Activated CD4-positive, CD25-positive, alpha-beta regulatory T cell (primary cell): ENCODE measurements at regions not wholly inside any gene's neighbourhood (a gene's known extent, or its start where the extent isn't known, plus 50 kb on each side); places are given as distances from the start of the nearest gene placed in this dataset.

ENCODE experiments used
- DNase-seq, 4 experiments: peaks; one replicate each; lab custom pipeline; 2025; lab: John Stamatoyannopoulos, UW

GRCh38 chr10:131674130-131674529, 226.7 kb upstream of the PPP2R2D start:
- no peak for DNase-seq

GRCh38 chr10:131675104-131675503, 225.7 kb upstream of the PPP2R2D start:
- DNase-seq: no peak

DNA sequence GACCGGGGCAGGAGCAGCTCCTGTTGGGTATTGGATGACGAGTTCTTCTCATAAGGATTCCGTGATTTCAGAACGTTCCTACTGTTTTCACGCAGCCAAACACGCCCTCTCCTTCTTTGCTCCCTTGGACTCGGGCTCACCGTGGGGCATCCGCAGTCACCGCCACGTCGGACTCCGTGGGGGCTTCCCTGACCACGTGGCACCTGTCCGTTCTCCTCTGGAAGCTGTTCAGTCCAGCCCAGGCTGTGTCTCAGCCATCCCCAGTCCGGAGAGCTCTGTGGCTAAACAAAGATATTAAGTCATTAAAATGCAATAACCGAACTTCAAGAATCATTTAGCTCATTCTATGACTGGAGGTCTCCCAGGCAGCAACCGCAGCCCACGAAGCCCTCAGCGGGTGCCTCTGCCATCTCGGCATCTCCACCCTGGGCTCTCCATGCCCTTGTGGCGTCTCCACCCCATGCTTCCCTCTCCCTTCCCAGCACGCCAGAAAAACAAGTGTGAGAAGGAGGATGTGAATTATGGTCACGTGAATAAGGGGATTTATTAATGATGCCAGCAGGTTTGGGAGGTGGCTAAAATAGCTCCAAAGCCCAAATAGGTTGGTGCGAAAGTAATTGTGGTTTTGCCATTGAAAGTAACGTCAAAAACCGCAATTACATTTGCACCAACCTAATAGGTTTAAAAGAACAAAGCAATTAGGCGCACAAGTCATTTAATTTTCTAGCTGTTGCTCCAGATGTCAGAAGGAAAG, 224.6 kb upstream of the PPP2R2D start:
- DNase-seq: no peak

GRCh38 chr10:131676800-131677421, 223.9 kb upstream of the PPP2R2D start:
- DNase-seq: no peak

DNA sequence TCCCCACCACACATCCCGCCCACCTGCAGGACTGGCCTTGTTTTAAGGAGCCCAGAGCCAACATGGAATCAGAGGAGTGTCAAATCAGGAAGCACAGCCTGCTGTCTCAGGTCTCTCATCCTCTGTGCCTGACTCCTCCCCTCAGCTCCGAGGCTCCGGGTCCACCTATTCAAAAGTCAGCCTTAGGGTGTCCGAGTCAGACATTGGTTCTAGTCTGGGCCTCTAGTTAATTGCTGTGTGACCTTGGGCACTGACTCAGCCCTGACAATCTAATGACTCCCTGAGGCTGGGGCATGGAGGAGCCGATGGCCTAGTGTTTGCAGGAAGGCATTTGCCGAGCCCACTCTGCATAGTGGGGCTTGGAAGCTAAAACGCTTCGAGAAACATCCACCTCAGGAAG, 223.1 kb upstream of the PPP2R2D start:
- DNase-seq: no peak

DNA sequence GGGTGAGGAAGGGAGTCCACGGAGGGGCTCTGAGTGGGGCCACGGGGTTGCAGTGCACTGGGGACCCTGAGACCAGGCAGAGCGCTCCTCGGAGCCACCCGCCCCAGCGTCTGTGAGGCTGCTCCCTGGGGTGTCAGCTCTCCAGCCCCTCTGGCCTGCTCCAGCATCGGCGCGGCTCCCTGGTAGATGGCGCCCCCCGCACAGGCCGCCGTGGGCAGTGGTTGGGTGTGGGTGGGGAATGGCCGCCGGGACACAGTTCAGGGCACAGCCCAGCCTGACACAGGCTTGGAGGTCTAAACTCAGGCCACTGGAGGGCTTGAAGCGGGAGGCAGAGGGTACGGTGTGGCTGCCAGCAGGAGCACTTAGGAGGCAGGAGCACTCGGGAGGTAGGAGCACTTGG, 222.6 kb upstream of the PPP2R2D start:
- DNase-seq: no peak

- no peak for DNase-seq
Observed at GRCh38 chr10:131678613-131679012, 222.2 kb upstream of the PPP2R2D start.

DNA sequence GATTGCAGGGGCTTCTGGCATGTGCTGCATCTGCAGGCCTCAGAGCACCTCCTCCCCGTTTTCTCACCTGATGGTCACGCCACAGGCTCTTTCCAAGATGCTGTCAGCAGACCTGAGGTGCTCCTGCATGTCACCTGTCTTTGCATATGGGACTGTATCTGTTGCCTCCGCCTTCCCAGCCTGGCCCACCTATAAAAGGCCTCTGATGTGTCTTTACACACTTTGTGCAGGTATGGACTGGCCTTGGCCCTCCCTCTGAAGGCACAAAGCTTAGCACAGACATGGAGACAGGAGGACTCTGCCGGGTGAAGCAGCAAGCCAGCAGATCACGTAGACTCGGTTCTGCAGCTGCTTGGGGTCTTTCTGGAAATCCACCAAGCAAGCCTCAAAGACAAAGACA, 220.9 kb upstream of the PPP2R2D start:
- no peak for DNase-seq

GRCh38 chr10:131681122-131681521, 219.7 kb upstream of the PPP2R2D start:
- DNase-seq: no peak

DNA sequence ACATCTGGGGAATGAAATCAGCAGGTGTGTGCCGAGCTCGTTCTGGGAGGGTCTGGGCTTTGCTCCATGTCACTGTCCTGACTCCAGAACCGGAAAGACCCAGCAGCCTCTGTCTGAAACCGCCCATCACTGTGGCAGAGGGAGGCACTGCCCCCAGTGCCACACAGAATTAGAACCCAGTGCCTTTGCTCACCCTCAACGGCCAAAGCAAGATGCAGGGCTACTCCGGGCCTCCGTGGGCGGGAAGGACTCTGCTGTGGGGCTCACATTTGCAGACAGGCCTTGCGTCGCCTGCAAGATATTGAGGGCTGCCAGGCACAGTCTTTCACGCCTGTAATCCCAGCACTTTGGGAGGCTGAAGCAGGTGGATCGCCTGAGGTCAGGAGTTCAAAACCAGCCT, 219.2 kb upstream of the PPP2R2D start:
- DNase-seq: no peak

- no peak for DNase-seq
Observed at GRCh38 chr10:131682271-131682962, 218.4 kb upstream of the PPP2R2D start.

GRCh38 chr10:131683281-131683861, 217.4 kb upstream of the PPP2R2D start:
- DNase-seq: no peak

- DNase-seq: no peak
Observed at GRCh38 chr10:131683941-131684340, 216.9 kb upstream of the PPP2R2D start.

DNA sequence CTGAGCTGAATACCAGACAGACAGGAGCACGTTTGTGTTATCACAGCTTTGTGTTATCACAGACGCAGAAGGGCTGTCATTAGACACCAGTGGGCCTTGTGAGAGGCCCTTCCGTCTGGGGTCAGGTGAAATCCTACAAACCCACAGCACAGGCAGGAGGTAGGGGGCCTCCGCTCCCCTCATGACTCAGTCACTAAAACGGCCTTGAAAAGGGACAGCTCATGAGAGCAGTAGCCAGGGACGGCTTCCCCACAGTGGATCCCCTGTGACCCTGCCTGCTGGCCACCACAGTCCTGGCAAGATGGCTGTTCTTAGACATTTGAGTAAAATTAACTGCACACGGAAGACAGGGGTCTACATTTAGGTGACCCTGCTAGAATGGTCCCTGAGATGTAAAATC, 215.8 kb upstream of the PPP2R2D start:
- no peak for DNase-seq

DNA sequence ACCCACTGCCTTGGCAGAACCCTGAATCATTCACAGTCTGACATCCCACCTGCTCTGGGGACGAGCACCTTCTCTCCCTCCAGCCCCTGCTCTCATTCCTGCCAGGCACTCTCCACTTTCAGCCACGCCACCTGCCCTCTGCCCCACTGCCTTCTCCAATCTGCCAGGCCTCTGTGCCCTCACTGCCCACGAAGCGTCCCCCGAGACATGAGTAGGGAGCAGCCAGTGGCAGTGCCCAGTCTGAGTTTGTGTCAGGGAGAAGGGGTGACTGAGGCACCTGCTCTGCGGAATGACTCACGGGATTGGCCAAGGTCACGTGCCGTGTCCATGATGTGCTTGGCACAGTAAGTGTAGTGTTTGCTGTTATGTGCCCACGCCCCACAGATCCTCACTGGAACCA, 215.2 kb upstream of the PPP2R2D start:
- no peak for DNase-seq

DNA sequence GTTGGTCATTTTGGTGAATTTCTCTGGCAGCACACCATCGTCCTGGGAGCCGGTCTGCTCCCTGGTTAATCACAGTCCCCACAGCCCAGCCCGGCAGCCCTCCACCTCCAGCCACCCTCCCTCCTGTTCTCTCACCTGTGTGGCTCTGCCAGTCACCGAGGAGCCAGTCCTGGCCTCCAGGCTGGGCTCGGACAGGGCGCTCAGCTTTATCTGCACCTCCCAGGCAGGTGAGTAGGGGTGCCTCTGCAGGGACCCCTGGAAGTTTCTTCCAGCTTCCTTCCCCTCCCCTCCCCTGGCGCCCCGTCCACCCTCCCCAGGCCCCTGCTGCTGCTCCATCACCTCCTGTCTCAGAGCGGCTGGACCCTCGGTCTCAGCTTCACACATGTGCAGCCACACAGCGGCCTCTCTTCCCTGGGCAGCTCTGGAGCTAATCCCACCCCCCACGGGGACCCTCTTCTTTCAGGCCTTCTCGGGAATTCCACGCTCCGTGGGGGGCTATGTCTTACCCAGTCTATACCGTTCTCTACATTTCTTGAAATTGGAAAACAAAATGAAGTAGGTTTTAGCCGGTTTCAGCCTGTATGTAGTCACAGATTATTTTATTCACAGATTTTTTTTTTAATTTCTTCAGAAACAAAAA, 213.9 kb upstream of the PPP2R2D start:
- DNase-seq: no peak

- DNase-seq: no peak
Observed at GRCh38 chr10:131688304-131688703, 212.5 kb upstream of the PPP2R2D start.

DNA sequence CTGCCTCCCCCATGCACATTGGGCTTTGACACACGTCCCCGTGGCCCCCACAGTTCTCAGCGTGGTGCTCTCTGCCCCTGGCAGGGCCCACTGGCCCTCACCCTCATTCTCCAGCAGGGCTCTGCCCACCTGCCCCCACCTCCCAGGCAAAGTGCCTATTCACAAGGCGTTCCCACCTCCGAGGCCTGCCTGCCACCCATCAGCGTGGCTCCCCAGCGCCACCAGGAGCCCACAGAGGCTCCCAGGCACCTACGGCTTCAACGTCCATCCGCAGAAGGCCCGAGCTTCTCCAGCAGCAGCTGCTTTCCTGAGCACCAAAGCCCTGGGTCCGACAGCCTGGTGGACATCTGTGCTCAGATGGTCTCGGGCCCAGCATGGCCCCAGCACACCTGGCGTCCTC, 211.8 kb upstream of the PPP2R2D start:
- DNase-seq: no peak

GRCh38 chr10:131689486-131689885, 211.3 kb upstream of the PPP2R2D start:
- DNase-seq: no peak

GRCh38 chr10:131689954-131690757, 210.7 kb upstream of the PPP2R2D start:
- DNase-seq: no peak

GRCh38 chr10:131690805-131691239, 210.0 kb upstream of the PPP2R2D start:
- no peak for DNase-seq
